NCI-H345 treated with DMSO at 0.1 percent for 48 hours (cell line): ENCODE measurements at regions not wholly inside any gene's neighbourhood (a gene's known extent, or its start where the extent isn't known, plus 50 kb on each side); places are given as distances from the start of the nearest gene placed in this dataset.
"Not testable (repeated sequence)": the region's sequence is repeated elsewhere in the genome, so short reads cannot be mapped to it uniquely, and the experiment has no call there.

Source experiments
- DNase-seq: peaks from one replicate; lab custom pipeline; 2025; ENCODE audit not compliant: unreplicated experiment; lab: John Stamatoyannopoulos, UW

DNA sequence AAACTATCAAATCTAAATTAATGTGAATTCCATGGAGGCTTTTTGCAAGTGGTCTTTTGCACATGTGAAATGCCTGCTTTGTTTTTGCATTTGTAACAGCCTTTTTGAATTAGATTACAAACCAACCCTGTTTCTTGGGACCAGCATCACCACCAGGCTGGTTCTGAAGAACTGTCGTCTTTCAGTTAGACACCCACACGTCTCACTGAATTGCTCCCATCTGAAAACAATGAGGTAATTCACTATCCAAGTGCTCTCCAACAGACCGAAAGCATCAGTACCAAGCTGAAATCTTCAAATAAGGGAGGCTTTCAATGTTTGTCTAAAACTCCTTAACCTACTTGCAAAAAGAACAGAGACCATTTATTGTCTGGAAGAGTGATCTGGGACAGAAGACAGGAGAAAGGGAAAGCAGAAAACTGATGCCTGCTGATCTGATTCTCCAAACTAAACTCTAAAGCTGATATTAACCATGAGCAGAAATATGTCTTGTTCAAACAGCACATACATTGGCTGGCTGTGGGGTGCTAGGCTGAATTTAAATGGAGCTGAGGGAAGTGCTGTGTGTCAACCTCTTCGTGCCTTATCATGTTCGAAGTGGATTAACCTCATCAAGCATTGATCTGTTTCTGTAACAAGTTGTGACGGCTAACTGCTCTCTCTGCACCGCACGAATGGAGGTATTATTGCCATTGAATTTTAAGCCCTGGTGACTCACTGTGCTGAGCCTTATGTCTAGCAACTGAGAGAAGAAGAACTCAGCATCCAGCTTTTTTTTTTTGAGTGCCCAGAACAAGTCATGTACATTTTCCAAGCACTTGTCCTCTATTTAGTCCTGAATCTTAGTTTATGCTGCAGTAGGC is 213.7 kb upstream of the P2RY1 start:
- DNase-seq = no peak

- DNase-seq = no peak
Measured at GRCh38 chr3:152621967-152622810, 212.7 kb upstream of the P2RY1 start.

DNA sequence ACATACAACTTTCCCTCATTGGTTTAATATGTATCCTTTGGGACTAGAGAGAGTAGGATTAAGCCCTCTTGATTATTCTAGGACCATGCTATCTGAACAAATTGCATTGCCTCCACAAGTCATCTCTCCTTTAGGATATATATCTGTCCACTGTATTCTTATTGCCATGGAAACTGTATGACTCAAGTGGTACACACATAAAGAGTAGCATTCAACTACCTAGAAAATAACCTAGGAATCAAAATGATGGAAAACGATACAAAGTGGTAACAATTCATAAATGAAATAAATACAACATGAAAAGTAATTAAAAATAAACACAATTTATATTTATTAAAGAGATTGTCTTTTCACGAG is 212.1 kb upstream of the P2RY1 start:
- no peak for DNase-seq

GRCh38 chr3:152623286-152623911 is 211.5 kb upstream of the P2RY1 start:
- DNase-seq = no peak

- no peak for DNase-seq
Measured at GRCh38 chr3:152626226-152626625, 208.7 kb upstream of the P2RY1 start.

GRCh38 chr3:152628496-152628895 is 206.4 kb upstream of the P2RY1 start:
- no peak for DNase-seq

DNA sequence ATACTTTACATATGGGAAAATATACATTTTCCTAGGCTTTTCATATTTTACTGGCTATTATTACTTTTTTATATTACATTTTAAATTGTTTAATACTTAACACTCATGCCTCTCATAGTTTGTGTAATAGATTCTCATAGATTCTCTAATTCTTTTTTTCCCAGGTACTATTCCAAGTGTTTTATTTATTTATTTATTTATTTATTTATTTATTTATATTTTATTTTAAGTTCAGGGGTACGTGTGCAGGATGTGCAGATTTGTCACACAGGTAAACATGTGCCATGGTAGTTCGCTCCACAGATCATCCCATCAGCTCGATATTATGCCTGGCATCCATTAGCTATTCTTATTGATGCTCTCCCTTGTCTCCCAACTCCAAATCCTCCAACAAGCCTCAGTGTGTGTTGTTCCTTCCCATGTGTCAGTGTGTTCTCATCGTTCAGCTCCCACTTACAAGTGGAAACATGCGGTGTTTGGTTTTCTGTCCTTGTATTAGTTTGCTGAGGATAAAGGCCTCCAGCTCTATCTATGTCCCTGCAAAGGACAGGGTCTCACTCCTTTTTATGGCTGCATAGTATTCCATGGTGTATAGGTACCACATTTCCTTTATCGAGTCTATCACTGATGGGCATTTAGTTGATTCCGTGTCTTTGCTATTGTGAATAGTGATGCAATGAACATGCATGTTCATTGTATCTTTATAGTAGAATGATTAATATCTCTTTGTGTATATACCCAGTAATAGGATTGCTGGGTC is 205.4 kb upstream of the P2RY1 start:
- no peak for DNase-seq

- no peak for DNase-seq
Measured at GRCh38 chr3:152635389-152635788, 199.5 kb upstream of the P2RY1 start.

GRCh38 chr3:152636651-152637050 is 198.3 kb upstream of the P2RY1 start:
- no peak for DNase-seq

GRCh38 chr3:152638214-152638613 is 196.7 kb upstream of the P2RY1 start:
- no peak for DNase-seq

DNA sequence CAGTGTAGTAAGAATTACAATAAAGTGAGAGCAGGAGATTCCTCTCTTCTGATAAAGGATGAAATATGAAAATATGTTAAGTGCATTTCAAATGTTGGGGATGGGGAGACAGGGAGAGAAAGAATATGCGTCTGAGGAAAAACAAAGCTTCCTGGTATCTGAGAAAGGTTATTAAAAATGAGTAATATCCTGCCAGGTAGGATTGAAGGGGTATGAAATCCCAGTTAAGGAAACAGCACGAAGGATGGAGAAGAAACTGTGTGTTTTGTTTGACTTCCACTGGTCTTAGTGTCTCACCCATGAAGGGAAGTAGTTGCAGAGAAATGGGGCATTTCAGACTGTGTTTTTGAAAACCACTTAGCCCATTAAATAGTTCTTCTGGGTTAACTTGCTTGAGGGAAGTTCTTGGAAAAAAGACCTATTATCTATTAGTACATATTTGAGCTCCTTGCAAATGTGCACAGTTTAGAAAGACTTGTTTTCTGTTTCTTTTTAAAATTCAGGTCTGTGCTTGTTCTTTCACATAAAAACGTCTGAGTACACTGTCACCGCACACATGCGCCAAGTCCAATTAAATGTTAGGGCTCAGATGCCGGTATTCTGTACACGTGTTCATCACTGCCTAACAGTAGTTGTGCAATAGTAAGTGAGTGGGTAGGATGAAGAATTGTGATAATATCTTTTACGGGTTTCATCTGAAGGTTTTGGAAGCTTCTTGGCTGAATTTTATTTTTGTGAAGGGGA is 196.1 kb upstream of the P2RY1 start:
- no peak for DNase-seq

DNA sequence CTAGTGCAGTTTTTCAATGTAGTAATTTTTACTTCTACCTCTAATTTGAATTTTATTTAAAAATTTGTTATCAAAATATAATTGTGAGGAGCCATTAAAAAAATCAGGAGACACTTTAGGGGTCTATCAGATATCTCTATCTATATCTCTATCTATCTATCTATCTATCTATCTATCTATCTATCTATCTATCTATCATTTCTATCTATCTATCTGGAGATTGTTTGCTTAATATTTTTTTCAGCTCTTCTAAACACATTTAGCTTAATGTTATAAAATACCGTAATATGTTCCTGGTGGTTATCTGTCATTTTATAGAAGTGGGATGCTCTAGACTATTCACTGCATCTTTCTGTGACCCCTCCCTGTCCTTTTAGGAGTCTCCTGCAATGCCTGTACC is 193.7 kb upstream of the P2RY1 start:
- no peak for DNase-seq

DNA sequence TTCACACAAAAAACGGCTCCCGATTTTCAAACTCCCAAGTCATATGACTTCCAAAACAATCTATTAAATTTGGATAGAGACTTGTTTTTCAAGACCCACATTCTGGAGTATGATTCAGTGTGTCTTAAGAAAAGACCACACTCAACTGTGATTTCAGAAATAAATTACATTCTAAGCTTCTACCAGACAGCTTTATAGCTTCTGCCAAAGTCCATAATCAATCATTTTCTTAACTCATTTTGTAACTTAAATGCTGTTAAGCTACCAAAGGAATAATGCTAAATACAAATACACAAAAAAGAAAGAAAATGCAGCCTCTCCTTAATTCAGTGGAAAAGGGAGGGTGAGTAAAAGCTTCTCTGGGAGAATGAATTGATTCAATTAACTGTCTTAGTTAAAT is 192.3 kb upstream of the P2RY1 start:
- DNase-seq = no peak

DNA sequence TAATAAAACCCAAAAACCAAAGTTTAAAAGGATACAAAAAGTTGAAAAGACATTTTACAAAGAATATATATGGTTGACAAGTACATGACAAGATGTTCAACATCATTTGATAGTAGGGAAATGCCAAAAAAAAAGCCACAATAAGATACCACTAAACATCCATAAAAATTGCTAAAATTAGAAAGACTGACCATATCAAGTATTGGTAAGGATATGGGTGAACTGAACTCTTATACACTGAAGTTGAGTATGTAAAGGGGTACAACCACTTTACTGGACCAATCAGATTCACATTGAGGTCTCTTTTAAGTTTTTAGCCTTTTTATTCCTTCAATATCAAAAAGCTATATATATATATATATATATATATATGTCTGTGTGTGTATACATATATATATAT is 190.5 kb upstream of the P2RY1 start:
- no peak for DNase-seq

- DNase-seq = no peak
Measured at GRCh38 chr3:152646004-152646403, 188.9 kb upstream of the P2RY1 start.

GRCh38 chr3:152650177-152650576 is 184.8 kb upstream of the P2RY1 start:
- DNase-seq = no peak

DNA sequence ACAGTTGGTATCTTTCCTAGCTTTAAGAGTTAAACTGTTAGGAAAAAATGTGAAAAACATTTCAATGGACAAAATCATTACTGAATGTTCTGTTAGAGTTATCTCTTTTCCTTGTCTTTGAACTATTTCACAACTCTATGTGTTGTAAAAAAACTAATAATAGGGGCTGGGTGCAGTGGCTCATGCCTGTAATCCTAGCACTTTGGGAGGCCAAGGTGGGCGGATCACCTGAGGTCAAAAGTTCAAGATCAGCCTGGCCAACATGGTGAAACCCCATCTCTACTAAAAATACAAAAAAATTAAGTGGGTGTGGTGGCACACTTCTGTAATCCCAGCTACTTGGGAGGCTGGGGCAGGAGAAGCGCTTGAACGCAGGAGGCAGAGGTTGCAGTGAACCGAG is 184.0 kb upstream of the P2RY1 start:
- DNase-seq = not testable (repeated sequence)

DNA sequence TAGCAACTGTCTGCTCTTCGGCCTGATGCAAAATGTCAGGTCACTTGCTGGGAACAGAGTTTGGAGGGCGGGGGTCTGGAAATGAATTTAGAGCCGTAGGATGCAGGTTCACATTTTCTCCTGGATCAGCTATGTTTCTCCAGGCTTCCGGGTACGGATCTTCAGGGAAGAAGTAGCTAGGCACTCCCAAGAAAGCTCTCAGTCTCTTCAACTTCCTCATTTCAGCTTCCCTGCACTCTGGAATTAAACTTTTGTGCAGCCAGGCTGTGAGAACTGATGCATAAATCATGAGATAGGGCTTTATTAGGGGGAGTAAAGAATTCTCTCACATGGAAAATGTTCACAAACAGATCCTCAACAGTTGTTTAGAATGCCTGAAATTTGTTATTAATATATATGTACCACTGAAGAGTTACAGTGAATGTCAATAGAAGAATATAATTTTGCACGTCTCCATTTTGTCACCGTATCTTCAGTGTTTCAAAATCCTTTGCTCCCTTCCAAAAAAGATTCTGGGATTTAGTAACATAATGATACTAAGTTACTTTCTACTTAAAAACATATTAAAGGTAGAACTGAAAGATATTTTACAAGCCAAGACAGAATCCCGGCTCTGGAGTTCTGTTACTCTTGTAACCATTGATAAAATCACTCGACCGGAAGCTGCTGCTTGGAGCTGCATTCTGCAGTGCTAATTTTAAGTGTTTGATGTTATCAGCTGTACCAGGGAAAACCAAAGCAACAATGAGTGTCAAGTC is 178.5 kb upstream of the P2RY1 start:
- no peak for DNase-seq

GRCh38 chr3:152656972-152657355 is 178.0 kb upstream of the P2RY1 start:
- no peak for DNase-seq
